WTC11 (cell line): ENCODE measurements at regions not wholly inside any gene's neighbourhood (a gene's known extent, or its start where the extent isn't known, plus 50 kb on each side); places are given as distances from the start of the nearest gene placed in this dataset.

Experiments
- ATAC-seq: fragments of 200-7000 bp; cut with Tn5 transposase; 2 replicates; pipeline ENCODE4 v1.10.0; 2021; ENCODE audit warnings: mild to moderate bottlenecking, moderate library complexity
- CTCF ChIA-PET: fragments of 300-600 bp; sonication (Branson Sonifier 250); formaldehyde crosslinking; loops from one replicate; lab custom pipeline; 2021; ENCODE audit warnings: antibody characterized with exemption; lab: Charles Lee
- POLR2A ChIA-PET: fragments of 350-600 bp; sonication (Branson Sonifier 250); formaldehyde crosslinking; loops from one replicate; lab custom pipeline; 2021; ENCODE audit warnings: antibody characterized with exemption; lab: Charles Lee
- DNase-seq: peaks from one replicate; pipeline ENCODE4 v3.0.0; 2021; ENCODE audit warnings: low spot score
- H3K27ac Mint-ChIP-seq: 2 replicates; pipeline ENCODE4 v1.8.0; 2021; ENCODE audit warnings: mixed read lengths
- H3K27me3 Mint-ChIP-seq: 2 replicates; pipeline ENCODE4 v1.8.0; 2021; ENCODE audit warnings: low read depth, mild to moderate bottlenecking, moderate library complexity, mixed read lengths
- H3K36me3 Mint-ChIP-seq: 2 replicates; pipeline ENCODE4 v1.8.0; 2021; ENCODE audit warnings: mixed read lengths
- H3K4me1 Mint-ChIP-seq: 2 replicates; pipeline ENCODE4 v1.8.0; 2022; ENCODE audit warnings: mixed read lengths
- H3K4me3 Mint-ChIP-seq: 2 replicates; pipeline ENCODE4 v1.8.0; 2021; ENCODE audit warnings: mild to moderate bottlenecking, moderate library complexity, mixed read lengths
- H3K9me3 Mint-ChIP-seq: 2 replicates; pipeline ENCODE4 v1.8.0; 2021; ENCODE audit warnings: mixed read lengths
- CBFB ChIP-seq: sonication (generic); formaldehyde crosslinking; IDR thresholded peaks from 2 replicates; pipeline ENCODE4 v1.8.1; 2022; ENCODE audit warnings: mild to moderate bottlenecking, low read depth, missing genetic modification reagents
- CREM ChIP-seq: sonication (generic); formaldehyde crosslinking; IDR thresholded peaks from 2 replicates; pipeline ENCODE4 v1.8.1; 2022; ENCODE audit warnings: mild to moderate bottlenecking, missing genetic modification reagents, moderate library complexity
- EMX1 ChIP-seq: fragments of 250-450 bp; sonication (Bioruptor Pico); IDR thresholded peaks from 2 replicates; pipeline ENCODE4 v1.8.0; 2021; ENCODE audit warnings: mild to moderate bottlenecking
- ESRRA ChIP-seq: sonication (generic); formaldehyde crosslinking; IDR thresholded peaks from 2 replicates; pipeline ENCODE4 v1.8.1; 2022; ENCODE audit warnings: mild to moderate bottlenecking, missing genetic modification reagents, borderline replicate concordance
- FOXP1 ChIP-seq: sonication (generic); formaldehyde crosslinking; IDR thresholded peaks from 2 replicates; pipeline ENCODE4 v1.8.0; 2022; ENCODE audit warnings: missing genetic modification reagents, mild to moderate bottlenecking, moderate library complexity, borderline replicate concordance
- GABPB1 ChIP-seq: sonication (generic); formaldehyde crosslinking; IDR thresholded peaks from 2 replicates; pipeline ENCODE4 v1.8.1; 2023; ENCODE audit warnings: mild to moderate bottlenecking, missing genetic modification reagents
- GTF2I ChIP-seq: fragments of 250-450 bp; sonication (Bioruptor Pico); conservative IDR thresholded peaks from 2 replicates; pipeline ENCODE4 v1.4.0; 2021; ENCODE audit warnings: mild to moderate bottlenecking
- KAT7 ChIP-seq: sonication (generic); formaldehyde crosslinking; IDR thresholded peaks from 2 replicates; pipeline ENCODE4 v1.8.1; 2023; ENCODE audit warnings: missing genetic modification reagents, mild to moderate bottlenecking, borderline replicate concordance
- RELA ChIP-seq: sonication (generic); formaldehyde crosslinking; IDR thresholded peaks from 2 replicates; pipeline ENCODE4 v1.8.1; 2022; ENCODE audit warnings: missing genetic modification reagents, mild to moderate bottlenecking, borderline replicate concordance
- TEAD1 ChIP-seq: sonication (generic); formaldehyde crosslinking; IDR thresholded peaks from 2 replicates; pipeline ENCODE4 v1.8.0; 2022; ENCODE audit warnings: mild to moderate bottlenecking, missing genetic modification reagents
- ZNF219 ChIP-seq: sonication (generic); formaldehyde crosslinking; IDR thresholded peaks from 2 replicates; pipeline ENCODE4 v1.8.0; 2023; ENCODE audit warnings: missing genetic modification reagents, mild to moderate bottlenecking, borderline replicate concordance
- ZNF263 ChIP-seq: sonication (generic); formaldehyde crosslinking; IDR thresholded peaks from 2 replicates; pipeline ENCODE4 v1.8.1; 2022; ENCODE audit warnings: low read depth, mild to moderate bottlenecking, moderate library complexity, missing genetic modification reagents
- TF ChIP-seq, protein P1 (sequence below): fragments of 250-450 bp; sonication (Bioruptor Pico); IDR thresholded peaks from 2 replicates; pipeline ENCODE4 v1.8.0; 2021; ENCODE audit warnings: mild to moderate bottlenecking
- TF ChIP-seq, protein P2 (sequence below): sonication (generic); formaldehyde crosslinking; IDR thresholded peaks from 2 replicates; pipeline ENCODE4 v1.8.1; 2022; ENCODE audit warnings: low read depth, mild to moderate bottlenecking, moderate library complexity, missing genetic modification reagents, borderline replicate concordance
- TF ChIP-seq, protein P3 (sequence below): fragments of 250-450 bp; sonication (Bioruptor Pico); IDR thresholded peaks from 2 replicates; pipeline ENCODE4 v1.9.0; 2021; ENCODE audit warnings: mild to moderate bottlenecking
- TF ChIP-seq, protein P4 (sequence below): fragments of 250-450 bp; sonication (Bioruptor Pico); conservative IDR thresholded peaks from 2 replicates; pipeline ENCODE4 v1.9.0; 2021; ENCODE audit warnings: mild to moderate bottlenecking
- TF ChIP-seq, protein P5 (sequence below): sonication (generic); formaldehyde crosslinking; IDR thresholded peaks from 2 replicates; pipeline ENCODE4 v1.8.1; 2022; ENCODE audit warnings: mild to moderate bottlenecking, moderate library complexity, missing genetic modification reagents
- TF ChIP-seq, protein P6 (sequence below): sonication (generic); formaldehyde crosslinking; IDR thresholded peaks from 2 replicates; pipeline ENCODE4 v1.8.1; 2023; ENCODE audit warnings: mild to moderate bottlenecking, missing genetic modification reagents
- TF ChIP-seq, protein P7 (sequence below): sonication (generic); formaldehyde crosslinking; IDR thresholded peaks from 2 replicates; pipeline ENCODE4 v1.8.1; 2022; ENCODE audit warnings: missing genetic modification reagents, borderline replicate concordance
- TF ChIP-seq, protein P8 (sequence below): sonication (generic); formaldehyde crosslinking; IDR thresholded peaks from 2 replicates; pipeline ENCODE4 v1.8.1; 2023; ENCODE audit warnings: mild to moderate bottlenecking, moderate library complexity, missing genetic modification reagents

DNA sequence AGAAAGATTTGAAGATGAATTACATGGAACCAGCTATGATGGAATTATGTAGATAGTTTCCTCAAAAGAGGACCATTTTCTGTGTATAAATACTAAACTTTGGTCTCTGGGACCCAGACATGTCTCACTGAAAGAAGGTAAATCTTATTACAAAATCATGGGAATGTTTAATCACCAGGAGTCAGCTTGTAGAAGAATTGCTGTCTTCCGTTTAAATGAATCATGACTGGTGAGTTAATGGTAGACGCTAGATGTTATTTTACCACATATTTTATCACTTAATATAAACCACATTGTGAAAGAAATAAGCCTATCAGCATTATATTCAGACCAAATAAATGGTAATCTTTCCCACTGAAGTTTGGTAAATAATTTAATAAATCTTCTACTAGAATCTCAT lies 322.3 kb upstream of the SUCLG2 start:
- no peak for DNase-seq
- no peaks in the 10 kb centered on the region for H3K27me3 Mint-ChIP-seq
- CTCF ChIA-PET: no interaction called here
- no peak for ATAC-seq
- TF ChIP-seq KAT7 (CRISPR knock-in tag) (no peak), GABPB1 (no peak), CBFB (CRISPR knock-in tag) (no peak), CREM (CRISPR knock-in tag) (no peak), ESRRA (CRISPR knock-in tag) (no peak), GTF2I (no peak), ZNF263 (CRISPR knock-in tag) (no peak), FOXP1 (CRISPR knock-in tag) (no peak), TEAD1 (CRISPR knock-in tag) (no peak), ZNF219 (CRISPR knock-in tag) (no peak), RELA (no peak), EMX1 (CRISPR knock-in tag) (no peak)
- TF ChIP-seq, protein P1, sequence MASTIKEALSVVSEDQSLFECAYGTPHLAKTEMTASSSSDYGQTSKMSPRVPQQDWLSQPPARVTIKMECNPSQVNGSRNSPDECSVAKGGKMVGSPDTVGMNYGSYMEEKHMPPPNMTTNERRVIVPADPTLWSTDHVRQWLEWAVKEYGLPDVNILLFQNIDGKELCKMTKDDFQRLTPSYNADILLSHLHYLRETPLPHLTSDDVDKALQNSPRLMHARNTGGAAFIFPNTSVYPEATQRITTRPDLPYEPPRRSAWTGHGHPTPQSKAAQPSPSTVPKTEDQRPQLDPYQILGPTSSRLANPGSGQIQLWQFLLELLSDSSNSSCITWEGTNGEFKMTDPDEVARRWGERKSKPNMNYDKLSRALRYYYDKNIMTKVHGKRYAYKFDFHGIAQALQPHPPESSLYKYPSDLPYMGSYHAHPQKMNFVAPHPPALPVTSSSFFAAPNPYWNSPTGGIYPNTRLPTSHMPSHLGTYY (CRISPR knock-in tag): no peak
- TF ChIP-seq, protein P2, sequence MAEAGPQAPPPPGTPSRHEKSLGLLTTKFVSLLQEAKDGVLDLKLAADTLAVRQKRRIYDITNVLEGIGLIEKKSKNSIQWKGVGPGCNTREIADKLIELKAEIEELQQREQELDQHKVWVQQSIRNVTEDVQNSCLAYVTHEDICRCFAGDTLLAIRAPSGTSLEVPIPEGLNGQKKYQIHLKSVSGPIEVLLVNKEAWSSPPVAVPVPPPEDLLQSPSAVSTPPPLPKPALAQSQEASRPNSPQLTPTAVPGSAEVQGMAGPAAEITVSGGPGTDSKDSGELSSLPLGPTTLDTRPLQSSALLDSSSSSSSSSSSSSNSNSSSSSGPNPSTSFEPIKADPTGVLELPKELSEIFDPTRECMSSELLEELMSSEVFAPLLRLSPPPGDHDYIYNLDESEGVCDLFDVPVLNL (CRISPR knock-in tag): no peak
- TF ChIP-seq, protein P3, sequence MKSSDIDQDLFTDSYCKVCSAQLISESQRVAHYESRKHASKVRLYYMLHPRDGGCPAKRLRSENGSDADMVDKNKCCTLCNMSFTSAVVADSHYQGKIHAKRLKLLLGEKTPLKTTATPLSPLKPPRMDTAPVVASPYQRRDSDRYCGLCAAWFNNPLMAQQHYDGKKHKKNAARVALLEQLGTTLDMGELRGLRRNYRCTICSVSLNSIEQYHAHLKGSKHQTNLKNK (CRISPR knock-in tag): no peak
- TF ChIP-seq, protein P4, sequence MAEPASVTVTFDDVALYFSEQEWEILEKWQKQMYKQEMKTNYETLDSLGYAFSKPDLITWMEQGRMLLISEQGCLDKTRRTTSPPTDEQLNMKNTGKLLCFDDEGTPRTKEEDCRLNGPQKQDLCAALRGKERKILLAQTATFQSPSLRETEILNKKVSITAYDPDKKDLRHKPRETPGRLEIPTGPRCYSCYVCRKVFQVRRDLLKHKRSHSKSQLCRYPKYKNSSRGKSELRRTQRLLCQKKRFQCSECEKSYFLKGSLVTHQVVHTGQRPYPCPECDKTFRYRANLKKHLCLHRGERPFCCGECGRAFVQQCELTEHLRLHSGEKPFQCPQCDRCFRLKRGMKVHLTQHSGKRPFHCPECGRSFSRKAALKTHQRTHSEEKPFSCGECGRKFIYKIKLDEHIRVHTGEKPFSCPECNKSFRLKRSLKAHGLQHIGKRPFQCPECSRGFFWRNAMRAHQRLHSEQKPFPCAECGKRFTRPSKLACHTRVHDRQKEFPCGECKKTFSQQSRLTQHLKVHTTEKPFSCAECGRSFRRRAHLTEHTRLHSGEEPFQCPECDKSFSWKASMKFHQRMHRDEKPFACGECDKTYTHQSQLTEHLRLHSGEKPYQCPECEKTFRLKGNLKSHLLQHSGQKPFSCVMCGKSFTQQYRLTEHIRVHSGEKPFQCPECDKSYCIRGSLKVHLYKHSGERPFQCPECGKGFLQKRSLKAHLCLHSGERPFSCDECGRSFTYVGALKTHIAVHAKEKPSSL (CRISPR knock-in tag): no peak
- TF ChIP-seq, protein P5, sequence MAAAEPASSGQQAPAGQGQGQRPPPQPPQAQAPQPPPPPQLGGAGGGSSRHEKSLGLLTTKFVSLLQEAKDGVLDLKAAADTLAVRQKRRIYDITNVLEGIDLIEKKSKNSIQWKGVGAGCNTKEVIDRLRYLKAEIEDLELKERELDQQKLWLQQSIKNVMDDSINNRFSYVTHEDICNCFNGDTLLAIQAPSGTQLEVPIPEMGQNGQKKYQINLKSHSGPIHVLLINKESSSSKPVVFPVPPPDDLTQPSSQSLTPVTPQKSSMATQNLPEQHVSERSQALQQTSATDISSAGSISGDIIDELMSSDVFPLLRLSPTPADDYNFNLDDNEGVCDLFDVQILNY (CRISPR knock-in tag): no peak
- TF ChIP-seq, protein P6, sequence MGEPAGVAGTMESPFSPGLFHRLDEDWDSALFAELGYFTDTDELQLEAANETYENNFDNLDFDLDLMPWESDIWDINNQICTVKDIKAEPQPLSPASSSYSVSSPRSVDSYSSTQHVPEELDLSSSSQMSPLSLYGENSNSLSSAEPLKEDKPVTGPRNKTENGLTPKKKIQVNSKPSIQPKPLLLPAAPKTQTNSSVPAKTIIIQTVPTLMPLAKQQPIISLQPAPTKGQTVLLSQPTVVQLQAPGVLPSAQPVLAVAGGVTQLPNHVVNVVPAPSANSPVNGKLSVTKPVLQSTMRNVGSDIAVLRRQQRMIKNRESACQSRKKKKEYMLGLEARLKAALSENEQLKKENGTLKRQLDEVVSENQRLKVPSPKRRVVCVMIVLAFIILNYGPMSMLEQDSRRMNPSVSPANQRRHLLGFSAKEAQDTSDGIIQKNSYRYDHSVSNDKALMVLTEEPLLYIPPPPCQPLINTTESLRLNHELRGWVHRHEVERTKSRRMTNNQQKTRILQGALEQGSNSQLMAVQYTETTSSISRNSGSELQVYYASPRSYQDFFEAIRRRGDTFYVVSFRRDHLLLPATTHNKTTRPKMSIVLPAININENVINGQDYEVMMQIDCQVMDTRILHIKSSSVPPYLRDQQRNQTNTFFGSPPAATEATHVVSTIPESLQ (CRISPR knock-in tag): no peak
- TF ChIP-seq, protein P7, sequence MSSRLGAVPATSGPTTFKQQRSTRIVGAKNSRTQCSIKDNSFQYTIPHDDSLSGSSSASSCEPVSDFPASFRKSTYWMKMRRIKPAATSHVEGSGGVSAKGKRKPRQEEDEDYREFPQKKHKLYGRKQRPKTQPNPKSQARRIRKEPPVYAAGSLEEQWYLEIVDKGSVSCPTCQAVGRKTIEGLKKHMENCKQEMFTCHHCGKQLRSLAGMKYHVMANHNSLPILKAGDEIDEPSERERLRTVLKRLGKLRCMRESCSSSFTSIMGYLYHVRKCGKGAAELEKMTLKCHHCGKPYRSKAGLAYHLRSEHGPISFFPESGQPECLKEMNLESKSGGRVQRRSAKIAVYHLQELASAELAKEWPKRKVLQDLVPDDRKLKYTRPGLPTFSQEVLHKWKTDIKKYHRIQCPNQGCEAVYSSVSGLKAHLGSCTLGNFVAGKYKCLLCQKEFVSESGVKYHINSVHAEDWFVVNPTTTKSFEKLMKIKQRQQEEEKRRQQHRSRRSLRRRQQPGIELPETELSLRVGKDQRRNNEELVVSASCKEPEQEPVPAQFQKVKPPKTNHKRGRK (CRISPR knock-in tag): no peak
- TF ChIP-seq, protein P8, sequence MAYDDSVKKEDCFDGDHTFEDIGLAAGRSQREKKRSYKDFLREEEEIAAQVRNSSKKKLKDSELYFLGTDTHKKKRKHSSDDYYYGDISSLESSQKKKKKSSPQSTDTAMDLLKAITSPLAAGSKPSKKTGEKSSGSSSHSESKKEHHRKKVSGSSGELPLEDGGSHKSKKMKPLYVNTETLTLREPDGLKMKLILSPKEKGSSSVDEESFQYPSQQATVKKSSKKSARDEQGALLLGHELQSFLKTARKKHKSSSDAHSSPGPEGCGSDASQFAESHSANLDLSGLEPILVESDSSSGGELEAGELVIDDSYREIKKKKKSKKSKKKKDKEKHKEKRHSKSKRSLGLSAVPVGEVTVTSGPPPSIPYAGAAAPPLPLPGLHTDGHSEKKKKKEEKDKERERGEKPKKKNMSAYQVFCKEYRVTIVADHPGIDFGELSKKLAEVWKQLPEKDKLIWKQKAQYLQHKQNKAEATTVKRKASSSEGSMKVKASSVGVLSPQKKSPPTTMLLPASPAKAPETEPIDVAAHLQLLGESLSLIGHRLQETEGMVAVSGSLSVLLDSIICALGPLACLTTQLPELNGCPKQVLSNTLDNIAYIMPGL (CRISPR knock-in tag): no peak
- peaks cover 9% of the 10 kb centered on the region for H3K9me3 Mint-ChIP-seq
- peaks cover 4% of the 10 kb centered on the region; the same call in 1 of the 2 replicates for H3K4me1 Mint-ChIP-seq
- H3K36me3 Mint-ChIP-seq: no peaks in the 10 kb centered on the region
- POLR2A ChIA-PET: no interaction called here
- no peak overlapping the region for H3K4me3 Mint-ChIP-seq
- no peak overlapping the region for H3K27ac Mint-ChIP-seq
